Activated CD8-positive, alpha-beta memory T cell treated with anti-CD3 and anti-CD28 coated beads for 4 hours (primary cell): ENCODE measurements at regions not wholly inside any gene's neighbourhood (a gene's known extent, or its start where the extent isn't known, plus 50 kb on each side); places are given as distances from the start of the nearest gene placed in this dataset.

Experiments used
- DNase-seq, 2 donors: peaks; one replicate each; pipeline ENCODE4 v3.0.0-alpha.2; 2020; ENCODE audit warnings: low read depth in 2 of 2

DNA sequence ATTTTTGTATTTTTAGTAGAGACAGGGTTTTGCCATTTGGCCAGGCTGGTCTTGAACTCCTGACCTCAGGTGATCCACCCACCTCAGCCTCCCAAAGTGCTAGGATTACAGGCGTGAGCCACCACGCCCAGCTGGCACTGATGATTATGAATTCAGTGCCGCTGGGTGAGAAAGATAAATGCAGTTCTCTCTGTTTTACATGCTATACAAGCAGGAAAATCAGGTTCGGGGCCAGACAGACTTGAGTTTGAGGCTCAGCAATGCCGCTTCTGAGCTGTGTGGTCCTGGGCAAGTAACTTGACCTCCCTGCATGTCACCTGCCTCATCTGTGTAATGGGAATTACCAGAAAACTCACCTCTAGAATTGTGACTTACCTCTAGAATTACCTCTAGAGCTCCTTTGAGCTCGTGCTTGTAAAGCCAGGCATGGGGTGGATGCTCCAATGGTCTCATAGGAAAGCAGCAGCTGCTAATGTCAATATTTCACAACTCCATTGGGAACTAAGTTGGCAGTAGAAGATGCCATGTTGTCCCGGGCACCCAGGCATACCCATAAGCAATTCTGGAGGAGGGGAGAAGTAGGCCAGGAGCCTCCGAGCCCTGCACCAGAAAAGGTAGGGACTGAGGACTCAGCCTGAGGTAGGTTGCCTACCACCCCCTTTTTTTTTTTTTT, 119.8 kb upstream of the SLC25A33 start:
- no peak for DNase-seq

- no peak for DNase-seq
These were observed 118.3 kb upstream of the SLC25A33 start for GRCh38 chr1:9420835-9421532.

- no peak for DNase-seq
These were observed 117.8 kb upstream of the SLC25A33 start for GRCh38 chr1:9421533-9421873.

DNA sequence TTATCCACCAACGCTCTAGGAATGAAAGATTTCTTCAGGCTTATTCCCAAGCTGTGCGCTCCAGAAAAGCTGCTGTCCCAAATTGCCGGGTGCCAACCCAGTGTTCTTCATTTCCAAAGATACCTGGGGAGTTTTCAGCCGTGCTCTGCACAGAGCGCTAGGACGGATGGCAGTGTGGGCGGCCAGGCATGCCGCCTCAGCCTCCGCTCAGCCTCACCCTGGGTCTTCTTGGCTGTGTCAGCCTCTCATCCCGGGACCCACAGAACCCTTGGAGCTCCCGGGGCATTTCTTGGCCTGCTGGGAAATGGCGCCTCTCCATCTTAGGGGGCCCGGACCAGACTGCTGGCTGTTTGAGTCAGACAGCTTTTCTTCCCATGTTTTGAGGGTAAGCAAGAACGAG, 116.9 kb upstream of the SLC25A33 start:
- DNase-seq: no peak

- DNase-seq: no peak
These were observed 116.3 kb upstream of the SLC25A33 start for GRCh38 chr1:9422911-9423505.

GRCh38 chr1:9424261-9424660, 115.0 kb upstream of the SLC25A33 start:
- DNase-seq: no peak

DNA sequence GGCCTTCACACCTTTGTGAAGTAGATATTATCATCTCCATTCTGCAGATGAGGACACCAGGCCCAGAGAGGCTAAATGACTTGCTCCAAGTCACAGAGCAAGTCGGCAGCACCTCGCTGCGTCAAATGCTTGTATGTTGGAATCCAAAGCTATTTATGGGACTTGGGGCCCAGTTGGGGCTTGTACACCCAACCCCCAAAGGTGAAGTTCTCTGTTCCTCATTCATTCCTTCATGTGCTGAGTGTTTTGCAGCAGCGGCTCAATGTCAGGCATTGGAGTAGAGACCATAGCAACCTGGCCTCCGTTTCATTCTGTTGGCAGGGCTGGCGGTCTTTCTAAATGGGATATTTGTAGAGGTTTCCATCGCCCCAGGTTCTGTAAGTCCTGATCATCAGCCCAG, 113.4 kb upstream of the SLC25A33 start:
- DNase-seq: no peak

GRCh38 chr1:9426291-9426711, 113.0 kb upstream of the SLC25A33 start:
- DNase-seq: peak; percentile 47 to 59

- DNase-seq: no peak
These were observed 111.9 kb upstream of the SLC25A33 start for GRCh38 chr1:9427388-9427787.

DNA sequence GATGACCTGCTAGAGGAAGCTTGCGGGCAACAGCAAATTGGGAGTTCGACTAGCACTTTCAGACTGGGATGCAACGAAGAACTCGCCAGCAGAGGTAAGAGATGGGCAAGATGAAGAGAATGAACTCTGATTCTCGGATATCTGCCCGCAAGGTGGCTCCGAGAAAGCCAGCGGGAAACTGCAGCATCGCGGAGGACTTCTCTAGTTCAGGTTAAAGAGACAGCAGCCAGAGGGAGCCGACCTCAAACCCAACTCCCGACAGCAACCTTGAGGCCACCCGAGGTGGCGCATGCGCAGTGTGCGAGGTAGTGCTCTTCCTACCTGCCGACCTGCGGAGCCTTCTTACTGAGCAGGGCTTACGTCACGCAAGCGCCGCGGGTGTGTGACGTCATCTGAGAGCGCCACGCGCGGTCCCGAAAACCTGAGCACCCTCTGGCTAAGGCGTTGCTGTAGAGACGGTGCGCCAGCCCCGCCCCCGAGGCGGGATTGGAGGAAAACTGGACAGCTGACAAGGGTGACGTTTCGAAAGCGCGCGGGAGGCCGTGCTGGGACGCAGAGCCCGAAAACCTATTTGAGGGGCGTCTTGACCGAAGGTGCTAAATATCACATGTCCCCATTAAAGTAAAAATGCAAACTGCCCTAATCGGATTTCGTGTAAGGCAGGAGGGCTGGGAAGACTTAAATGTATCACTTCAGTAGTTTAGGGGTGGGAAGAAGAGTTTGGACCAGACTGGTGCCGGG, 110.5 kb upstream of the SLC25A33 start:
- peak; percentile 98 to 99 for DNase-seq

- no peak for DNase-seq
These were observed 109.9 kb upstream of the SLC25A33 start for GRCh38 chr1:9429342-9429711.

GRCh38 chr1:9434247-9435152, 104.8 kb upstream of the SLC25A33 start:
- DNase-seq: no peak

DNA sequence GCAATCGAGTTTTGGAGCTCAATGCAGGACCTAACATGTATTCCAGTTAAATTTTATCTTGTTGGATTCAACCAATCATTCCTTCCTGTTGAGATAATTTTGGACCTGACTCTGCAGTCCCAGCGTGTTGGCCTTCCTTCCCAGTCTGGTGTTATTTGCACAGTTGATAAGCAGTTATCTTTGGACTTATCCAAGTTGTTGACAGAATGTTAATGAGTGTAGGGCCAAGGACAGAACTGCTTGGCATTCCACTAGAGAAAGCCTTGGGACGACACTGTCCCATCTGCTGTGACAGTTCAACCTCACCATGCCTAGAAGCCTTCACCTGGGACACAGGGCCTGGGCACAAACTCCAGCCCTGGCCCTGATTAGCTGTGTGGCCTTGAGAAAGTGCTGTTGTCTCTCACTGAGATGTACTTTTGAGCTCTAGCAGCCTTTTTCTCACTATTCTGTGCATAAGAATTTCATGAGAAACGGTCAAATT, 104.1 kb upstream of the SLC25A33 start:
- no peak for DNase-seq

- no peak for DNase-seq
These were observed 103.2 kb upstream of the SLC25A33 start for GRCh38 chr1:9435854-9436640.

GRCh38 chr1:9437961-9438430, 101.3 kb upstream of the SLC25A33 start:
- DNase-seq: no peak

DNA sequence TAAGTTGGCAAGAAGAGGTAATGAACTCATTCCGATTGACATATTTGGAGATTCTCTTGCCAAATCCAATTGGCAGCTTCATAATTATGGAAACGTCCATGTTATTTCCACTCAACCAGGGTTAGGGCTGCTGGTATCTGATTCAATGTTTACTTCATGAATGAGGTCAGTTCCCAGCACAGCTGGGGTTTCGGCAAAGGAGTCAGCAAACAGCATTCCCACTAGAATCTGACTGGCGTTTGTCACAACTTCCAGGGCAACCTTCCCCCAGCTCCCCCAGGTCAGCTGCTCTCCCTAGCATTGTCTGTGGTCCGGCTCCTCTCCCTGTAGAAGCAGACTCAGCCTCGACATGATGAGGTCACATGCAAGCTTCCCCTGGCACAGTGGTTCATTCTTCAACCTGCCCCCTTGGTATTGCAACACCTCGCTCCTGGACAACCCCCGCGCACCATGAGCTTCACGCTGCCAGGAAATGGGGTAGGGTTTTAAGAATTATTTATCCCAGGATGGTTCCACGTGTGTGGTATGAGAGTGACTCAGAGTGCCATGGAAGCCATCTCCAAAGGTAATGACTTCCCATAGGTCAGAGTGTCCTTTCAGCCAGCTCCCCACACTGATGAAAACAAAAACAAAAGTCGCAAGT, 100.7 kb upstream of the SLC25A33 start:
- DNase-seq: no peak

- DNase-seq: no peak
These were observed 100.0 kb upstream of the SLC25A33 start for GRCh38 chr1:9439074-9439761.

DNA sequence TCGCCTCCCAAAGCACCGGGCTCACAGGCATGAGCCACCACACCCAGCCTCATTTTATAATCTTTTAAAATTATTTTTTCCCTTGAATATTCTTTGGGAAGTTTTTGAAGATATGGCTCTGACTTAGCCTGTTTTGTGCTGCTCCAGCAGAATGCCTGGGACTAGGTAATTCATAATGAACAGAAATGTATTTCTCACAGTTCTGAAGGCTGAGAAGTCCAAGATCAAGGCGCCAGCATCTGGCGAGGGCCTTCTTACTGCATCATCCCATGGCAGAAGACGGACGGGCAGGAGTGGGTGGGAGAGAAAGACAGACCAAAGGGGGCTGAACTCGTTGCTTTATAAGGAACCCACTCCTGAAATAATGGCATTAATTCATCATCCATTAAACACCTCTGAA, 99.0 kb upstream of the SLC25A33 start:
- DNase-seq: no peak

DNA sequence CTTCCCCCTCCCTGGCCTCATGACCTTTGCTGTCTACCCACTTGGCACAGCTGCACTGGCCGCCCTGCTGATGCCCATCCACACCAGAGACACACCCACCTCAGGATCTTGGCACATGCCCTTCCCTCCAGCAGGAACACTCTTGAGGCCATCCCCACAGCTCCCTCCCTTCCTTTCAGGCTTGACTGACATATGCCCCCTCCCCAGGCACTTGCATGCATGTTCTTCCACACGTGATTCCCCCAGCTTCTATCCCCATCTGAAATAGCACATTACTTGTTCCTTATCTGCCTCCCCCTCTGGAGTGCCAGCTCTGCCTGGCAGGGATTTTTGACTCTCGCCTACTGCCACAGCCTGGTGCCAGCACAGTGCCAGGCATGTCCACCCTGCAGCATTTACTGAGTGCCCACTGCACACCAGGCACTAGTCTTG, 98.5 kb upstream of the SLC25A33 start:
- DNase-seq: no peak
